SK-N-SH (cell line): ENCODE measurements at regions not wholly inside any gene's neighbourhood (a gene's known extent, or its start where the extent isn't known, plus 50 kb on each side); places are given as distances from the start of the nearest gene placed in this dataset.

ENCODE experiments used
- CTCF ChIA-PET: fragments of 300-600, 350-600 bp; formaldehyde crosslinking; extraction: SDS; loops from one replicate; lab custom pipeline; 2021; lab: Yijun Ruan, JAX
- POLR2A ChIA-PET: fragments of 350-600 bp; sonication (Branson Sonifier 250); formaldehyde crosslinking; extraction: SDS; loops from one replicate; lab custom pipeline; 2020; ENCODE audit warnings: antibody characterized with exemption, inconsistent platforms; lab: Yijun Ruan, JAX
- DNase-seq: peaks from one replicate; pipeline ENCODE4 v3.0.0; 2012
- H2AFZ ChIP-seq: fragments of 200-600 bp; sonication (generic); 2 replicates; pipeline ENCODE4 v1.8.1; 2016; ENCODE audit warnings: antibody characterized with exemption, mild to moderate bottlenecking, low read depth
- H3F3A ChIP-seq: fragments of 200-600 bp; sonication (generic); replicated peaks from 2 replicates; pipeline ENCODE3; 2016; ENCODE audit warnings: antibody characterized with exemption, mild to moderate bottlenecking; ENCODE audit not compliant: insufficient read depth
- H3K27ac ChIP-seq, 2 experiments: fragments of 200-500 bp in 1 of 2; fragments of 200-600 bp in 1 of 2; sonication (Bioruptor generic) in 1 of 2; sonication (generic), shearing (Covaris generic) in 1 of 2; 2 replicates each; pipeline versions ENCODE4 v1.5.1 to v1.6.1; 2014 to 2016; ENCODE audit warnings: low read depth in 2 of 2, inconsistent platforms in 1 of 2, low read length in 1 of 2, mild to moderate bottlenecking in 1 of 2, mixed read lengths in 1 of 2
- H3K27me3 ChIP-seq: fragments of 200-600 bp; sonication (generic), shearing (Covaris generic); 2 replicates; pipeline ENCODE4 v1.6.1; 2016; ENCODE audit warnings: mixed run types; ENCODE audit not compliant: insufficient read depth
- H3K36me3 ChIP-seq, 2 experiments: fragments of 200-500 bp in 1 of 2; fragments of 200-600 bp in 1 of 2; sonication (Bioruptor generic) in 1 of 2; sonication (generic) in 1 of 2; replicated peaks in 1 of 2; 2 replicates each; pipeline versions ENCODE3 to v1.5.1; 2014 to 2016; ENCODE audit warnings: low read length in 1 of 2, mild to moderate bottlenecking in 1 of 2; ENCODE audit not compliant: insufficient read depth in 2 of 2, control insufficient read depth in 1 of 2
- H3K4me1 ChIP-seq, 2 experiments: fragments of 200-500 bp in 1 of 2; fragments of 200-600 bp in 1 of 2; sonication (Bioruptor generic) in 1 of 2; sonication (generic), shearing (Covaris generic) in 1 of 2; 2 replicates each; pipeline versions ENCODE4 v1.5.1 to v1.6.1; 2014 to 2016; ENCODE audit warnings: low read depth in 1 of 2, low read length in 1 of 2, mixed run types in 1 of 2; ENCODE audit not compliant: insufficient read depth in 2 of 2, control insufficient read depth in 1 of 2
- H3K4me2 ChIP-seq: fragments of 200-600 bp; sonication (generic), shearing (Covaris generic); 2 replicates; pipeline ENCODE4 v1.6.1; 2017; ENCODE audit warnings: mixed run types
- H3K4me3 ChIP-seq, 2 experiments: fragments of 200-500 bp in 1 of 2; fragments of 200-600 bp in 1 of 2; sonication (Bioruptor generic) in 1 of 2; sonication (generic), shearing (Covaris generic) in 1 of 2; 2 replicates each; pipeline versions ENCODE4 v1.5.1 to v1.8.1; 2014 to 2016; ENCODE audit warnings: low read depth in 2 of 2, inconsistent platforms in 1 of 2, low read length in 1 of 2, mild to moderate bottlenecking in 1 of 2, mixed read lengths in 1 of 2, moderate library complexity in 1 of 2
- H3K79me2 ChIP-seq: fragments of 200-600 bp; sonication (generic); 2 replicates; pipeline ENCODE4 v1.8.1; 2017; ENCODE audit warnings: mild to moderate bottlenecking; ENCODE audit not compliant: insufficient read depth
- H3K9ac ChIP-seq: fragments of 200-600 bp; sonication (generic); 2 replicates; pipeline ENCODE4 v1.6.1; 2017; ENCODE audit warnings: mixed run types
- H3K9me2 ChIP-seq: fragments of 200-600 bp; sonication (generic); 2 replicates; pipeline ENCODE4 v1.6.1; 2017; ENCODE audit warnings: mixed run types
- H3K9me3 ChIP-seq: fragments of 200-600 bp; sonication (generic); 2 replicates; pipeline ENCODE4 v1.6.1; 2017; ENCODE audit warnings: mixed run types, mild to moderate bottlenecking, moderate library complexity
- H4K20me1 ChIP-seq: fragments of 200-600 bp; sonication (generic); 2 replicates; pipeline ENCODE4 v1.6.1; 2017; ENCODE audit warnings: mild to moderate bottlenecking, mixed run types; ENCODE audit not compliant: insufficient read depth
- CHD2 ChIP-seq: fragments of 150-350 bp; IDR thresholded peaks from 2 replicates; pipeline ENCODE4 v1.6.1; 2018; ENCODE audit warnings: low read length; ENCODE audit not compliant: partially characterized antibody
- EZH2phosphoT487 ChIP-seq: fragments of 200-600 bp; sonication (generic); IDR thresholded peaks from 2 replicates; pipeline ENCODE4 v1.6.1; 2017; ENCODE audit warnings: low read depth, mixed run types, mild to moderate bottlenecking, antibody characterized with exemption, moderate library complexity, borderline replicate concordance
- FOXJ3 ChIP-seq: sonication (generic); formaldehyde crosslinking; IDR thresholded peaks from 2 replicates; pipeline ENCODE4 v1.5.1; 2020; ENCODE audit warnings: mild to moderate bottlenecking, missing genetic modification reagents
- FOXM1 ChIP-seq: IDR thresholded peaks from 2 replicates; pipeline ENCODE4 v1.4.0; 2012; ENCODE audit warnings: low read depth, mild to moderate bottlenecking
- GATA2 ChIP-seq: sonication (generic); formaldehyde crosslinking; IDR thresholded peaks from 2 replicates; pipeline ENCODE4 v1.5.0; 2020; ENCODE audit warnings: mild to moderate bottlenecking, missing genetic modification reagents
- JUND ChIP-seq: IDR thresholded peaks from 2 replicates; pipeline ENCODE4 v1.4.0; 2012
- MEF2A ChIP-seq: IDR thresholded peaks from 2 replicates; pipeline ENCODE4 v1.4.0; 2012; ENCODE audit warnings: low read depth, borderline replicate concordance
- MXI1 ChIP-seq: IDR thresholded peaks from 2 replicates; pipeline ENCODE4 v1.6.1; 2012; ENCODE audit warnings: mild to moderate bottlenecking, low read depth, low read length, improper control_type of control experiment
- NRF1 ChIP-seq: IDR thresholded peaks from 2 replicates; pipeline ENCODE4 v1.6.1; 2012; ENCODE audit warnings: low read depth, mild to moderate bottlenecking, low read length
- POLR2AphosphoS5 ChIP-seq: IDR thresholded peaks from 2 replicates; pipeline ENCODE4 v1.6.1; 2012; ENCODE audit warnings: low read depth, low read length
- RAD21 ChIP-seq: IDR thresholded peaks from 2 replicates; pipeline ENCODE4 v1.6.1; 2012; ENCODE audit warnings: mild to moderate bottlenecking, low read length
- RCOR1 ChIP-seq: fragments of 150-350 bp; IDR thresholded peaks from 2 replicates; pipeline ENCODE4 v1.6.1; 2017; ENCODE audit warnings: antibody characterized with exemption, low read length
- RXRA ChIP-seq: IDR thresholded peaks from 2 replicates; pipeline ENCODE4 v1.4.0; 2012; ENCODE audit warnings: low read depth, mild to moderate bottlenecking, borderline replicate concordance
- SIN3A ChIP-seq: IDR thresholded peaks from 2 replicates; pipeline ENCODE4 v1.6.1; 2012; ENCODE audit warnings: low read depth, mild to moderate bottlenecking, low read length, moderate library complexity, borderline replicate concordance
- SMC3 ChIP-seq: IDR thresholded peaks from 2 replicates; pipeline ENCODE4 v1.6.1; 2012; ENCODE audit warnings: low read depth, low read length, improper control_type of control experiment
- TAF1 ChIP-seq: IDR thresholded peaks from 2 replicates; pipeline ENCODE4 v1.6.1; 2012; ENCODE audit warnings: low read depth, mild to moderate bottlenecking, low read length, moderate library complexity, borderline replicate concordance
- TCF12 ChIP-seq: IDR thresholded peaks from 2 replicates; pipeline ENCODE4 v1.4.0; 2012
- TEAD4 ChIP-seq: IDR thresholded peaks from 2 replicates; pipeline ENCODE4 v1.4.0; 2012; ENCODE audit warnings: mild to moderate bottlenecking, borderline replicate concordance; ENCODE audit not compliant: insufficient read depth
- YY1 ChIP-seq: IDR thresholded peaks from 2 replicates; pipeline ENCODE4 v1.4.0; 2012; ENCODE audit warnings: low read depth, mild to moderate bottlenecking
- WGBS: methylation state at CpG from one replicate; pipeline ENCODE4 v1.1.6; 2017; ENCODE audit warnings: low lambda C conversion rate; 5-methylcytosine and 5-hydroxymethylcytosine counted together
- TF ChIP-seq, protein P1 (sequence below): IDR thresholded peaks from 2 replicates; pipeline ENCODE4 v1.4.0; 2012; ENCODE audit warnings: low read depth
- TF ChIP-seq, protein P2 (sequence below): fragments of 150-350 bp; IDR thresholded peaks from 2 replicates; pipeline ENCODE4 v1.6.1; 2017; ENCODE audit warnings: antibody characterized with exemption, low read length, low read depth, borderline replicate concordance
- TF ChIP-seq, protein P3 (sequence below): IDR thresholded peaks from 2 replicates; pipeline ENCODE4; 2012
- TF ChIP-seq, protein P4 (sequence below): IDR thresholded peaks from 2 replicates; pipeline ENCODE4 v1.6.1; 2012; ENCODE audit warnings: mild to moderate bottlenecking, low read depth, low read length, moderate library complexity

DNA sequence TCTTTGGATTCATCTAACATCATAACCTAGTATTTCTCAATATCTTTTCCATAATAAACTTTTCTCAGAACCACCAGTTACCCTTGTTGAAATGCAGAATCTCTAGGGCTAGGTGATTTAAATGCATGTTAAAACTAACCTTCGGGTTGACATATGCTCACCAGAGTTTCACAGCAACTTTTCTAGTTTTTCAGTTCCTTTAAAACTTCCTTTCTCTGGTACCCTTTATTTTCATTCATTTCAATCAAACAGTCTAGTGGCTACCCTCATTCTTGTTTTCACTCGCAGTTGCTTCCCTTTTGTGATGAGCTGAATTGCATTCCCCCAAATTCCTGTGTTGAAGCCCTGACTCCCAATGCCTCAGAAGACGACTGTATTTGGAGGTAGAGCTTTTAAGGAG is 712.8 kb upstream of the CHRM3 start:
- Histone ChIP-seq H3K79me2 (no peaks in the 10 kb centered on the region), H3K4me3 (no peak overlapping the region), H3F3A (peaks cover 6% of the 10 kb centered on the region), H3K4me2 (no peak overlapping the region), H3K9me3 (no peaks in the 10 kb centered on the region), H3K9ac (no peak overlapping the region), H3K4me1 (peaks cover 8 to 12% of the 10 kb centered on the region in 2 experiments; a peak in 3 of 4 replicates), H2AFZ (no peak overlapping the region), H3K27ac (no peak overlapping the region), H3K36me3 (no peaks in the 10 kb centered on the region), H3K27me3 (no peaks in the 10 kb centered on the region), H4K20me1 (no peaks in the 10 kb centered on the region), H3K9me2 (no peaks in the 10 kb centered on the region)
- WGBS, result 85% methylated on average over 3 of the region's 3 CpGs
- TF ChIP-seq, protein P1, sequence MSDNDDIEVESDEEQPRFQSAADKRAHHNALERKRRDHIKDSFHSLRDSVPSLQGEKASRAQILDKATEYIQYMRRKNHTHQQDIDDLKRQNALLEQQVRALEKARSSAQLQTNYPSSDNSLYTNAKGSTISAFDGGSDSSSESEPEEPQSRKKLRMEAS, result no peak
- TF ChIP-seq, protein P2, sequence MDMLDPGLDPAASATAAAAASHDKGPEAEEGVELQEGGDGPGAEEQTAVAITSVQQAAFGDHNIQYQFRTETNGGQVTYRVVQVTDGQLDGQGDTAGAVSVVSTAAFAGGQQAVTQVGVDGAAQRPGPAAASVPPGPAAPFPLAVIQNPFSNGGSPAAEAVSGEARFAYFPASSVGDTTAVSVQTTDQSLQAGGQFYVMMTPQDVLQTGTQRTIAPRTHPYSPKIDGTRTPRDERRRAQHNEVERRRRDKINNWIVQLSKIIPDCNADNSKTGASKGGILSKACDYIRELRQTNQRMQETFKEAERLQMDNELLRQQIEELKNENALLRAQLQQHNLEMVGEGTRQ, result no peak
- TF ChIP-seq SIN3A, result no peak
- TF ChIP-seq TEAD4, result no peak
- TF ChIP-seq NRF1, result no peak
- TF ChIP-seq MEF2A, result no peak
- TF ChIP-seq POLR2AphosphoS5, result no peak
- TF ChIP-seq, protein P3, sequence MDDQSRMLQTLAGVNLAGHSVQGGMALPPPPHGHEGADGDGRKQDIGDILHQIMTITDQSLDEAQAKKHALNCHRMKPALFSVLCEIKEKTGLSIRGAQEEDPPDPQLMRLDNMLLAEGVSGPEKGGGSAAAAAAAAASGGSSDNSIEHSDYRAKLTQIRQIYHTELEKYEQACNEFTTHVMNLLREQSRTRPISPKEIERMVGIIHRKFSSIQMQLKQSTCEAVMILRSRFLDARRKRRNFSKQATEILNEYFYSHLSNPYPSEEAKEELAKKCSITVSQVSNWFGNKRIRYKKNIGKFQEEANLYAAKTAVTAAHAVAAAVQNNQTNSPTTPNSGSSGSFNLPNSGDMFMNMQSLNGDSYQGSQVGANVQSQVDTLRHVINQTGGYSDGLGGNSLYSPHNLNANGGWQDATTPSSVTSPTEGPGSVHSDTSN, result no peak
- no peak for TF ChIP-seq YY1
- no peak for TF ChIP-seq MXI1
- no peak for TF ChIP-seq JUND
- no peak for TF ChIP-seq RAD21
- no peak for TF ChIP-seq RCOR1
- TF ChIP-seq TCF12, result no peak
- POLR2A ChIA-PET, result no interaction called here
- CTCF ChIA-PET, result interaction anchor here (1.2 kb wide), 1 partner anchor 9 kb away, joined by 3 read pairs; no protein-coding TSS in a partner anchor
- no peak for DNase-seq

DNA sequence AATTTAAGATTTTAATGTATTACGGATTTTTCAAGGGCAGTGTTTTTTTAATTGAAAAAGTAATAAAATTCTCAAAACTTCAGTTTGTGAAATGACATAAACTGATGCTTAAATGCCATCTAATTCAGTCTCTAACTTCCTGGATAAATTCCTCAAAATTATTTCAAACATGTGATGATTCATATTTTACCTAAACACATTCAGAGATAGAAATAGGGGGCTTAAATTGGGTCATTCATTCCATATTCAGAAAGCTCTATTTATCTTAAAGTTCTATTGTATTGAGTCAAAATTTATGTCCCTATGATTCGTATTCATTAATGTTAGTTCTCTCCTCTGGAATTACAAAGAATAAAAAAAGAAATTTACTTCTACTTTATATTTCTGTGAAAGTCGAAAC is 713.6 kb upstream of the CHRM3 start:
- DNase-seq, result no peak
- 69% methylated on average over 3 of the region's 3 CpGs for WGBS
- TF ChIP-seq FOXM1 (no peak), TAF1 (no peak), GATA2 (CRISPR knock-in tag) (no peak), RXRA (no peak), FOXJ3 (no peak), CHD2 (no peak), SMC3 (no peak), EZH2phosphoT487 (no peak)
- TF ChIP-seq, protein P4, sequence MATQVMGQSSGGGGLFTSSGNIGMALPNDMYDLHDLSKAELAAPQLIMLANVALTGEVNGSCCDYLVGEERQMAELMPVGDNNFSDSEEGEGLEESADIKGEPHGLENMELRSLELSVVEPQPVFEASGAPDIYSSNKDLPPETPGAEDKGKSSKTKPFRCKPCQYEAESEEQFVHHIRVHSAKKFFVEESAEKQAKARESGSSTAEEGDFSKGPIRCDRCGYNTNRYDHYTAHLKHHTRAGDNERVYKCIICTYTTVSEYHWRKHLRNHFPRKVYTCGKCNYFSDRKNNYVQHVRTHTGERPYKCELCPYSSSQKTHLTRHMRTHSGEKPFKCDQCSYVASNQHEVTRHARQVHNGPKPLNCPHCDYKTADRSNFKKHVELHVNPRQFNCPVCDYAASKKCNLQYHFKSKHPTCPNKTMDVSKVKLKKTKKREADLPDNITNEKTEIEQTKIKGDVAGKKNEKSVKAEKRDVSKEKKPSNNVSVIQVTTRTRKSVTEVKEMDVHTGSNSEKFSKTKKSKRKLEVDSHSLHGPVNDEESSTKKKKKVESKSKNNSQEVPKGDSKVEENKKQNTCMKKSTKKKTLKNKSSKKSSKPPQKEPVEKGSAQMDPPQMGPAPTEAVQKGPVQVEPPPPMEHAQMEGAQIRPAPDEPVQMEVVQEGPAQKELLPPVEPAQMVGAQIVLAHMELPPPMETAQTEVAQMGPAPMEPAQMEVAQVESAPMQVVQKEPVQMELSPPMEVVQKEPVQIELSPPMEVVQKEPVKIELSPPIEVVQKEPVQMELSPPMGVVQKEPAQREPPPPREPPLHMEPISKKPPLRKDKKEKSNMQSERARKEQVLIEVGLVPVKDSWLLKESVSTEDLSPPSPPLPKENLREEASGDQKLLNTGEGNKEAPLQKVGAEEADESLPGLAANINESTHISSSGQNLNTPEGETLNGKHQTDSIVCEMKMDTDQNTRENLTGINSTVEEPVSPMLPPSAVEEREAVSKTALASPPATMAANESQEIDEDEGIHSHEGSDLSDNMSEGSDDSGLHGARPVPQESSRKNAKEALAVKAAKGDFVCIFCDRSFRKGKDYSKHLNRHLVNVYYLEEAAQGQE, result no peak
- TF ChIP-seq, protein P2, result no peak
- TF ChIP-seq, protein P3, result no peak

More for the DNA sequence above, 713.6 kb upstream of the CHRM3 start:
- Histone ChIP-seq H2AFZ (peak overlapping the region; percentile 44; the same call in 1 of the 2 replicates), H3K27ac (peak overlapping the region; percentile 29 to 73; a peak in 3 of 4 replicates), H3K4me2 (0 out of 2 replicates have a peak overlapping the region, but pooled peaks have one; percentile 18), H3K4me1 (peaks cover 8 to 12% of the 10 kb centered on the region in 2 experiments; a peak in 3 of 4 replicates), H3K9ac (no peak overlapping the region), H3K9me3 (no peaks in the 10 kb centered on the region), H3F3A (peaks cover 6% of the 10 kb centered on the region), H3K79me2 (no peaks in the 10 kb centered on the region), H3K36me3 (no peaks in the 10 kb centered on the region), H3K9me2 (no peaks in the 10 kb centered on the region), H3K27me3 (no peaks in the 10 kb centered on the region), H4K20me1 (no peaks in the 10 kb centered on the region), H3K4me3 (no peak overlapping the region)
- POLR2A ChIA-PET, result no interaction called here
- CTCF ChIA-PET, result no interaction called here
